Endothelial cell of umbilical vein (primary cell): ENCODE measurements at regions not wholly inside any gene's neighbourhood (a gene's known extent, or its start where the extent isn't known, plus 50 kb on each side); places are given as distances from the start of the nearest gene placed in this dataset.
A peak's percentile ranks its signal among the peaks of the same experiment; 100 is the strongest.

ENCODE experiments used
- BruUV-seq: library from RNA; stranded (reverse); fragments of 400-500 nt; replicated peaks from 2 replicates; lab custom pipeline; 2021; lab: Mats Ljungman, UMichigan
- CTCF ChIA-PET: fragments of 300-600, 350-600 bp; sonication (Branson Sonifier 250); formaldehyde crosslinking; loops from one replicate; lab custom pipeline; 2021; ENCODE audit warnings: antibody characterized with exemption, inconsistent platforms; lab: Charles Lee
- POLR2A ChIA-PET: fragments of 300-600, 350-600 bp; sonication (Branson Sonifier 250); formaldehyde crosslinking; loops from one replicate; lab custom pipeline; 2021; ENCODE audit warnings: antibody characterized with exemption, inconsistent platforms; lab: Charles Lee
- DNase-seq: peaks from one replicate; pipeline ENCODE4 v3.0.0-alpha.2; 2011; ENCODE audit warnings: low read depth, low spot score
- FAIRE-seq: peaks from 2 replicates; lab custom pipeline; 2011; peaks lifted over from hg19 to GRCh38; lab: Jason Lieb, UNC
- H2AFZ ChIP-seq: 2 replicates; pipeline ENCODE4 v1.6.0; 2012; ENCODE audit warnings: low read depth, low read length, control low read depth, inconsistent platforms
- H3K27ac ChIP-seq: 2 replicates; pipeline ENCODE4 v1.5.1; 2011; ENCODE audit warnings: low read depth, mild to moderate bottlenecking, control low read depth, low read length, moderate library complexity; ENCODE audit not compliant: insufficient read depth
- H3K27me3 ChIP-seq, 2 experiments: 2 replicates each; pipeline versions ENCODE4 v1.6.0 to v1.6.1; 2011; ENCODE audit warnings: low read length in 2 of 2, mixed read lengths in 1 of 2; ENCODE audit not compliant: control insufficient read depth in 2 of 2, insufficient read depth in 2 of 2
- H3K36me3 ChIP-seq, 2 experiments: 2 replicates in 1 of 2; 3 replicates in 1 of 2; pipeline ENCODE4 v1.5.1; 2011; ENCODE audit warnings: low read length in 2 of 2, mild to moderate bottlenecking in 1 of 2, moderate library complexity in 1 of 2; ENCODE audit not compliant: control insufficient read depth in 2 of 2, insufficient read depth in 2 of 2; ENCODE audit errors: extremely low read depth in 1 of 2
- H3K4me1 ChIP-seq: 3 replicates; pipeline ENCODE4 v1.5.1; 2011; ENCODE audit warnings: mild to moderate bottlenecking, low read length; ENCODE audit not compliant: control insufficient read depth, insufficient read depth; ENCODE audit errors: extremely low read depth
- H3K4me2 ChIP-seq: 2 replicates; pipeline ENCODE4 v1.6.1; 2011; ENCODE audit warnings: low read length, control low read depth, mixed read lengths; ENCODE audit not compliant: insufficient read depth
- H3K4me3 ChIP-seq, 3 experiments: fragments of 200-600 bp in 1 of 3; sonication (generic), shearing (Covaris generic) in 1 of 3; replicated peaks in 1 of 3; 2 replicates each; pipeline ENCODE4 v1.5.1; 2011 to 2016; ENCODE audit warnings: control low read depth in 3 of 3, low read length in 3 of 3, mild to moderate bottlenecking in 2 of 3, inconsistent platforms in 1 of 3, low read depth in 1 of 3, moderate library complexity in 1 of 3; ENCODE audit not compliant: insufficient read depth in 1 of 3
- H3K79me2 ChIP-seq: 2 replicates; pipeline ENCODE4 v1.6.0; 2012; ENCODE audit warnings: low read length, inconsistent platforms; ENCODE audit not compliant: control insufficient read depth, insufficient read depth
- H3K9ac ChIP-seq: replicated peaks from 2 replicates; pipeline ENCODE3; 2011; ENCODE audit warnings: low read length, control low read depth; ENCODE audit not compliant: insufficient read depth; ENCODE audit errors: extremely low read depth
- H3K9me1 ChIP-seq: replicated peaks from 3 replicates; pipeline ENCODE4 v1.6.0; 2011; ENCODE audit warnings: mild to moderate bottlenecking, low read length; ENCODE audit not compliant: control insufficient read depth, insufficient read depth; ENCODE audit errors: extremely low read depth
- H3K9me3 ChIP-seq: replicated peaks from 2 replicates; pipeline ENCODE4 v1.5.1; 2012; ENCODE audit warnings: low read length, inconsistent platforms; ENCODE audit not compliant: control insufficient read depth, insufficient read depth
- H4K20me1 ChIP-seq: replicated peaks from 2 replicates; pipeline ENCODE3; 2011; ENCODE audit warnings: mild to moderate bottlenecking, low read length; ENCODE audit not compliant: control insufficient read depth, insufficient read depth; ENCODE audit errors: extremely low read depth
- CTCF ChIP-seq, 2 donors: IDR thresholded peaks; 1 replicate in 1 of 2; 2 replicates in 1 of 2; pipeline ENCODE4 v1.5.1; 2011; ENCODE audit warnings: low read length in 2 of 2, mild to moderate bottlenecking in 2 of 2, moderate library complexity in 2 of 2, control low read depth in 1 of 2, inconsistent platforms in 1 of 2, low read depth in 1 of 2; ENCODE audit not compliant: insufficient read depth in 1 of 2; ENCODE audit errors: extremely low read depth in 1 of 2
- EZH2 ChIP-seq: IDR thresholded peaks from 2 replicates; pipeline ENCODE4 v1.6.1; 2012; ENCODE audit warnings: borderline replicate concordance, low read depth, mild to moderate bottlenecking, moderate library complexity, low read length, inconsistent platforms; ENCODE audit not compliant: severe bottlenecking
- FOS ChIP-seq: IDR thresholded peaks from 2 replicates; pipeline ENCODE4 v1.6.1; 2011; ENCODE audit warnings: mild to moderate bottlenecking, low read length, moderate library complexity, borderline replicate concordance; ENCODE audit not compliant: insufficient read depth
- GATA2 ChIP-seq: IDR thresholded peaks from 2 replicates; pipeline ENCODE4 v1.7.0; 2011; ENCODE audit warnings: low read depth, mild to moderate bottlenecking, moderate library complexity, mixed read lengths, low read length; ENCODE audit not compliant: insufficient read length, insufficient read depth
- JUN ChIP-seq: IDR thresholded peaks from 2 replicates; pipeline ENCODE4 v1.6.1; 2011; ENCODE audit warnings: borderline replicate concordance, low read depth; ENCODE audit not compliant: insufficient read length, insufficient read depth
- POLR2AphosphoS5 ChIP-seq: IDR thresholded peaks from 2 replicates; pipeline ENCODE4 v1.6.1; 2012; ENCODE audit warnings: low read depth, mild to moderate bottlenecking, control low read depth, low read length, moderate library complexity; ENCODE audit not compliant: insufficient read depth
- dilution Hi-C: fragments of 300-500 bp; cut with MboI; formaldehyde crosslinking; loops from one replicate; pipeline ENCODE4 v1.15.0; 2019; ENCODE audit warnings: low sequenced_read_pairs; ENCODE audit not compliant: extremely low pct_ligation_motif_present
- intact Hi-C: fragments of 100-400 bp; cut with micrococcal nuclease; formaldehyde crosslinking; loops from one replicate; pipeline ENCODE4 v1.10.0; 2022

- no peak overlapping the region for H3K4me3 ChIP-seq
- ChIA-PET POLR2A (no interaction called here), CTCF (interaction anchor here (0.8 to 2.2 kb wide), 15 partner anchors 9 to 210 kb away, joined by 3 to 57 read pairs (median 5); no protein-coding TSS in a partner anchor)
- H2AFZ ChIP-seq: no peak overlapping the region
- BruUV-seq: no TSS peak
- TF ChIP-seq POLR2AphosphoS5 (no peak), GATA2 (no peak), JUN (no peak), CTCF (IDR thresholded peaks at IDR 0.05; ENCODE audit: extremely low read depth in 1 of 2, insufficient read depth in 1 of 2, low read depth in 1 of 2, low read length in 2 of 2) (peak; percentile 80 to 87)
- peak; percentile 53 for FAIRE-seq
- no peaks in the 10 kb centered on the region for H3K4me1 ChIP-seq
- no peak overlapping the region for H3K4me2 ChIP-seq
- no peaks in the 10 kb centered on the region for H3K79me2 ChIP-seq
- no peak overlapping the region for H3K9ac ChIP-seq
- dilution Hi-C loops: no loop called here
- no peaks in the 10 kb centered on the region for H3K36me3 ChIP-seq
- H3K27ac ChIP-seq: no peak overlapping the region
- no peaks in the 10 kb centered on the region for H4K20me1 ChIP-seq
- no peaks in the 10 kb centered on the region for H3K9me1 ChIP-seq
- DNase-seq: peak; percentile 53
- peaks cover 3 to 16% of the 10 kb centered on the region in 2 experiments for H3K27me3 ChIP-seq
- intact Hi-C loops: loop anchor here (1.0 kb wide), 1 partner anchor 199 kb away; no protein-coding TSS in a partner anchor
- H3K9me3 ChIP-seq: no peaks in the 10 kb centered on the region
Observed at GRCh38 chr1:204763773-204764427, 78.4 kb upstream of the LRRN2 start.

- H3K27me3 ChIP-seq: peaks cover 14 to 20% of the 10 kb centered on the region in 2 experiments
- H2AFZ ChIP-seq: no peak overlapping the region
- DNase-seq (no peak), FAIRE-seq (no peak)
- H3K4me1 ChIP-seq: no peaks in the 10 kb centered on the region
- H4K20me1 ChIP-seq: no peaks in the 10 kb centered on the region
- H3K79me2 ChIP-seq: no peaks in the 10 kb centered on the region
- H3K9me3 ChIP-seq: no peaks in the 10 kb centered on the region
- ChIA-PET POLR2A (no interaction called here), CTCF (no interaction called here)
- H3K4me2 ChIP-seq: no peak overlapping the region
- BruUV-seq: no TSS peak
- H3K27ac ChIP-seq: no peak overlapping the region
- intact Hi-C loops: no loop called here
- no peak overlapping the region for H3K4me3 ChIP-seq
- no peaks in the 10 kb centered on the region for H3K9me1 ChIP-seq
- no peak overlapping the region for H3K9ac ChIP-seq
- no peaks in the 10 kb centered on the region for H3K36me3 ChIP-seq
- dilution Hi-C loops: no loop called here
- TF ChIP-seq GATA2 (no peak), FOS (no peak), EZH2 (no peak), JUN (no peak), CTCF (IDR thresholded peaks at IDR 0.05; ENCODE audit: extremely low read depth in 1 of 2, insufficient read depth in 1 of 2, low read depth in 1 of 2, low read length in 2 of 2) (no peak)
Observed at GRCh38 chr1:204769997-204770396, 84.5 kb upstream of the LRRN2 start.
